ENCODE measurements at regions not wholly inside any gene's neighbourhood (a gene's known extent, or its start where the extent isn't known, plus 50 kb on each side); places are given as distances from the start of the nearest gene placed in this dataset.
"Not testable (repeated sequence)": the region's sequence is repeated elsewhere in the genome, so short reads cannot be mapped to it uniquely, and the experiment has no call there.

DNA sequence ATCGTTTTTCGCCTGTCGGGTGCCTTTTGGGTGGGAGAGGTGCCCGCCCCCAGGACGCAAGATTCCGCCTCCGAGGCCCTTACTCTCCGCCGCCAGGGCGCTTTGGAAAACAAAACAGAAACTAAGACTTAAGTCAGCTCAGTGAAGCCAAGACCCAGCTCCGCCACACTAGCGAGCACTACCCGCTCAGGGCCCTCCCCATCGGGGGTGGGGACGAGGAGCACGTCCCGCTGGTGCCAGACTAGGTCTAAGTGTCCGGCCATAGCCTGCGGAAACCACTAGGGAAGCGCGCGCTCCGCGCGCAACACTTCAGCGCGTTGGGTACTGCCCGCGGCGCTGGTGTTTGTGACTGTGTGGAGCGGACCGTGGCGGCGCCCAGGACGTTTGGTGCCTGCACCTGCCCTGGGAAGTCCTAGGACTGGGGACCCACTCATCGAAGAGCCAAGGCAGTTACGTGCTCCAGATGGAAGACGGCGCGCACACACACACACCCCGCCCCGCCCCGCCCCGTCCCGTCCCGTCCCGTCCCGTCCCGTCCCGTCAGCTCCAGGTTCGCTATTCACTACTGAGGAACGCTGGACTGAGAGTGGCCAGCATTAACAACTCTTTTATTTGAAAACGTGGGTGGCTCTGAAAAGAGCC, 57.6 kb upstream of the BOLA1 start:
- TF ChIP-seq, protein P1, sequence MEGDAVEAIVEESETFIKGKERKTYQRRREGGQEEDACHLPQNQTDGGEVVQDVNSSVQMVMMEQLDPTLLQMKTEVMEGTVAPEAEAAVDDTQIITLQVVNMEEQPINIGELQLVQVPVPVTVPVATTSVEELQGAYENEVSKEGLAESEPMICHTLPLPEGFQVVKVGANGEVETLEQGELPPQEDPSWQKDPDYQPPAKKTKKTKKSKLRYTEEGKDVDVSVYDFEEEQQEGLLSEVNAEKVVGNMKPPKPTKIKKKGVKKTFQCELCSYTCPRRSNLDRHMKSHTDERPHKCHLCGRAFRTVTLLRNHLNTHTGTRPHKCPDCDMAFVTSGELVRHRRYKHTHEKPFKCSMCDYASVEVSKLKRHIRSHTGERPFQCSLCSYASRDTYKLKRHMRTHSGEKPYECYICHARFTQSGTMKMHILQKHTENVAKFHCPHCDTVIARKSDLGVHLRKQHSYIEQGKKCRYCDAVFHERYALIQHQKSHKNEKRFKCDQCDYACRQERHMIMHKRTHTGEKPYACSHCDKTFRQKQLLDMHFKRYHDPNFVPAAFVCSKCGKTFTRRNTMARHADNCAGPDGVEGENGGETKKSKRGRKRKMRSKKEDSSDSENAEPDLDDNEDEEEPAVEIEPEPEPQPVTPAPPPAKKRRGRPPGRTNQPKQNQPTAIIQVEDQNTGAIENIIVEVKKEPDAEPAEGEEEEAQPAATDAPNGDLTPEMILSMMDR (IDR thresholded peaks at IDR 0.05) = not testable (repeated sequence)
- TF ChIP-seq POLR2A, EP300 (IDR thresholded peaks at IDR 0.05): not testable (repeated sequence)
